RWPE2 (cell line): ENCODE measurements at regions not wholly inside any gene's neighbourhood (a gene's known extent, or its start where the extent isn't known, plus 50 kb on each side); places are given as distances from the start of the nearest gene placed in this dataset.
"Not testable (repeated sequence)": the region's sequence is repeated elsewhere in the genome, so short reads cannot be mapped to it uniquely, and the experiment has no call there.

Experiments used
- ATAC-seq: fragments of 200-7000 bp; cut with Tn5 transposase; 3 replicates; pipeline ENCODE4 v1.9.1; 2021; ENCODE audit warnings: low read depth
- DNase-seq: peaks from one replicate; pipeline ENCODE4 v3.0.0-alpha.2; 2020; ENCODE audit warnings: low spot score
- H3K27ac ChIP-seq: fragments of 450-650 bp; 2 replicates; pipeline ENCODE4 v1.5.1; 2017; ENCODE audit warnings: mild to moderate bottlenecking; ENCODE audit not compliant: poor library complexity, severe bottlenecking
- H3K27me3 ChIP-seq: fragments of 250-450 bp; sonication (Bioruptor Pico); 2 replicates; pipeline ENCODE4 v1.5.1; 2021; ENCODE audit warnings: mild to moderate bottlenecking, moderate library complexity; ENCODE audit not compliant: insufficient read depth, poor library complexity, severe bottlenecking
- H3K36me3 ChIP-seq: fragments of 250-450 bp; sonication (Bioruptor Pico); 2 replicates; pipeline ENCODE4 v1.5.1; 2020; ENCODE audit warnings: low read depth, mild to moderate bottlenecking, moderate library complexity
- H3K4me1 ChIP-seq: fragments of 250-450 bp; sonication (Bioruptor Pico); 2 replicates; pipeline ENCODE4 v1.5.1; 2021; ENCODE audit warnings: mild to moderate bottlenecking, moderate library complexity; ENCODE audit not compliant: insufficient read depth, poor library complexity, severe bottlenecking
- H3K4me3 ChIP-seq: fragments of 250-450 bp; sonication (Bioruptor Pico); 2 replicates; pipeline ENCODE4 v1.5.1; 2021; ENCODE audit warnings: mild to moderate bottlenecking, moderate library complexity; ENCODE audit not compliant: severe bottlenecking
- H3K9me3 ChIP-seq: fragments of 250-450 bp; sonication (Bioruptor Pico); 2 replicates; pipeline ENCODE4 v1.5.1; 2021; ENCODE audit warnings: mild to moderate bottlenecking, moderate library complexity; ENCODE audit not compliant: severe bottlenecking
- TF ChIP-seq, protein P1 (sequence below): fragments of 450-650 bp; IDR thresholded peaks from one replicate; pipeline ENCODE4 v1.5.1; 2017; ENCODE audit warnings: mild to moderate bottlenecking, moderate library complexity; ENCODE audit not compliant: poor library complexity, severe bottlenecking

DNA sequence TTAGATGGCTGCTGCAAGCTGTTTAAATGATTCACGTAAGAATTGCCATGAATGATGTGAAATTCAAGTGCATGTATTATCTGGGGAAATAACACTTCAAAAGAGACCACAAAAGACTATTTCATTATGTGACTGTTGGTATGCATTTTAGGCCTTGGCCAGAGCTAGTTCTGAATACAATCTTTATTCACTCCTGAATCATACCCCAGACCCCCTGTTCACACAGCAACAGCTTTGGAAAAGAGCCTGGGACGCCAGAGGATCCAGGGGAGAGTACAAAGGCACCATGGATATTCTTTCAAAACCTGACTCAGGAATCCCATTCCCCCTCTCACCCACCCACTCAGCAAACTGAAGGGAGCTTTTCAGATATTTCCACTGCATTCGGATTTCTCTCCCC lies 377.1 kb upstream of the DPP6 start:
- Histone ChIP-seq H3K4me3 (no peak overlapping the region), H3K27ac (no peak overlapping the region), H3K27me3 (no peaks in the 10 kb centered on the region), H3K4me1 (no peaks in the 10 kb centered on the region), H3K36me3 (no peaks in the 10 kb centered on the region), H3K9me3 (peaks cover 2% of the 10 kb centered on the region)
- DNase-seq (no peak), ATAC-seq (no peak)
- TF ChIP-seq, protein P1, sequence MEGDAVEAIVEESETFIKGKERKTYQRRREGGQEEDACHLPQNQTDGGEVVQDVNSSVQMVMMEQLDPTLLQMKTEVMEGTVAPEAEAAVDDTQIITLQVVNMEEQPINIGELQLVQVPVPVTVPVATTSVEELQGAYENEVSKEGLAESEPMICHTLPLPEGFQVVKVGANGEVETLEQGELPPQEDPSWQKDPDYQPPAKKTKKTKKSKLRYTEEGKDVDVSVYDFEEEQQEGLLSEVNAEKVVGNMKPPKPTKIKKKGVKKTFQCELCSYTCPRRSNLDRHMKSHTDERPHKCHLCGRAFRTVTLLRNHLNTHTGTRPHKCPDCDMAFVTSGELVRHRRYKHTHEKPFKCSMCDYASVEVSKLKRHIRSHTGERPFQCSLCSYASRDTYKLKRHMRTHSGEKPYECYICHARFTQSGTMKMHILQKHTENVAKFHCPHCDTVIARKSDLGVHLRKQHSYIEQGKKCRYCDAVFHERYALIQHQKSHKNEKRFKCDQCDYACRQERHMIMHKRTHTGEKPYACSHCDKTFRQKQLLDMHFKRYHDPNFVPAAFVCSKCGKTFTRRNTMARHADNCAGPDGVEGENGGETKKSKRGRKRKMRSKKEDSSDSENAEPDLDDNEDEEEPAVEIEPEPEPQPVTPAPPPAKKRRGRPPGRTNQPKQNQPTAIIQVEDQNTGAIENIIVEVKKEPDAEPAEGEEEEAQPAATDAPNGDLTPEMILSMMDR = no peak

DNA sequence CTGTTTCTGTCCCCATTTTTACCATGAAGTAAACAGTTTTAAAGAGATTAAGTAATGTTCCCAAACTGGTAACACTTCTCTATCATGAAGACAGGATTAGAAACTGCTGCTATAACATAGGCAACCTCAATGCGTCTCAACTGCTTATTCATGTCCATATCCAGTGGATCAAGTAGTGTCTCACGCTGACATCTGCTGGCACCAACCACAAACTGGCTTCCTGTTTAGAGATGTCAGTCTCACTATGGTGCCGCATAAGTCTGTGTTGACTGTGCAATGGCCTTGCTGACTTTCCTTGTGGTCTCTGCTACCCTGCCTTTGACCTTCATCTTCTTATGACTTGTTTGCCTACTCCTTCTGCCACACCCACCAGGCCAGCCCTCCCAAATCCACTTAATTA lies 369.6 kb upstream of the DPP6 start:
- Histone ChIP-seq H3K9me3 (peaks cover 5% of the 10 kb centered on the region), H3K36me3 (no peaks in the 10 kb centered on the region), H3K4me3 (no peak overlapping the region), H3K4me1 (no peaks in the 10 kb centered on the region), H3K27me3 (no peaks in the 10 kb centered on the region), H3K27ac (no peak overlapping the region)
- TF ChIP-seq, protein P1 = no peak
- DNase-seq (no peak), ATAC-seq (no peak)

DNA sequence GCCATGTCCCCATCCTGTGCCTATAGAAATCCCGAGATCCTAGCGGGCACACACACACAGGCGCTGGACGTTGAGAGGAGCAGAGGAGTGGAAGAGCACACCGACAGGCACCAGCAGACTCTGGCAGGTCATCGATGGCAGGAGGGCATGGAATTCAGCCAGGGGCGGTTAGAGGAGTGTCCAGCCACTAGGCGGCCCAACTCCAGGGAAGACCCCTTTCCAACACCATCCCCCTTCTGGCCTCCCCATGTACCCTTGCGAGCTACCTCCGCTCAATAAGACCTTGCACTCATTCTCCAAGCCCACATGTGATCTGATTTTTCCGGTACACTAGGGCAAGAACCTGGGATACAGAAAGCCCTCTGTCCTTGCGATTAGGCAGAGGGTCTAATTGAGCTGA lies 356.0 kb upstream of the DPP6 start:
- TF ChIP-seq, protein P1 = no peak
- no peak for DNase-seq
- H3K36me3 ChIP-seq = no peaks in the 10 kb centered on the region
- no peak for ATAC-seq
- H3K4me3 ChIP-seq = no peak overlapping the region
- H3K27ac ChIP-seq = no peak overlapping the region
- no peaks in the 10 kb centered on the region for H3K27me3 ChIP-seq
- H3K4me1 ChIP-seq = no peaks in the 10 kb centered on the region
- H3K9me3 ChIP-seq = peaks cover 4% of the 10 kb centered on the region

DNA sequence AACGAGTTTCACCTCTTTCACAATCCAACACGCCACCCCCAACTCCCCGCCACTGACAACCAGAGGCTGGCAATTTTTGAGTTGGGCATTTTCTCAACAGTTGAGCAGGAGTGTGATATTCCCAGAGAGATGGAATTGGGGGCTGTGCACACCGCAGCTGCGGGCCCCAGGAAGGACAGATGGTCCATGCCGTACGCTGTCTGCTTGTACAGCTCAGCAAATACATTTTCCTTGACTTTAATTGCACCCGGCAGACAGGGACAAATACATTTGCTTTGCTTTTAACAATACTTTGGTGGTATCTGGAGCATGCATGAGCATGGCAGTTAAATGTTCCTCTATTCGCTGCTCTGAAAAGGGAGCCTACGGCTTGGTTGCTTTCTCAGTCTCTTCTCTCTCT lies 354.2 kb upstream of the DPP6 start:
- Histone ChIP-seq H3K4me1 (no peaks in the 10 kb centered on the region), H3K36me3 (no peaks in the 10 kb centered on the region), H3K9me3 (peaks cover 3% of the 10 kb centered on the region), H3K4me3 (no peak overlapping the region), H3K27ac (no peak overlapping the region), H3K27me3 (no peaks in the 10 kb centered on the region)
- ATAC-seq = no peak
- TF ChIP-seq, protein P1 = no peak
- DNase-seq = no peak

DNA sequence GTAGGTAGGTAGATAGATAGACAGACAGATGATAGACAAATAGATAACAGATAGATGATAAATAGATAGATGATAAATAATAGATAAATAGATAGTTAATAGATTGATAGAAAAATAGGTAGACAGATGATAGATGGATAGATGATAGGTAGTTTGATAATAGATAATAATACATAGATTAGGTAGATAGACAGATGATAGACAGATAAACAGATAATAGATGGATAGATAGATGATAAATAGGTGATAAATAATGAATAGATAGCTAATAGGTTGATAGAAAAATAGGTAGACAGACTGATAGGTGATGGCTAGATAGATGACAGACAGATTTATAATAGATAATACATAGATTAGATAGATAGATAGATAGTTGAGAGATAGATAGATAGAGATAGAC lies 350.5 kb upstream of the DPP6 start:
- no peaks in the 10 kb centered on the region for H3K27me3 ChIP-seq
- H3K36me3 ChIP-seq = no peaks in the 10 kb centered on the region
- H3K27ac ChIP-seq = no peak overlapping the region
- TF ChIP-seq, protein P1 = no peak
- peaks cover 3% of the 10 kb centered on the region for H3K9me3 ChIP-seq
- ATAC-seq (no peak), DNase-seq (no peak)
- H3K4me1 ChIP-seq = no peaks in the 10 kb centered on the region
- H3K4me3 ChIP-seq = no peak overlapping the region

DNA sequence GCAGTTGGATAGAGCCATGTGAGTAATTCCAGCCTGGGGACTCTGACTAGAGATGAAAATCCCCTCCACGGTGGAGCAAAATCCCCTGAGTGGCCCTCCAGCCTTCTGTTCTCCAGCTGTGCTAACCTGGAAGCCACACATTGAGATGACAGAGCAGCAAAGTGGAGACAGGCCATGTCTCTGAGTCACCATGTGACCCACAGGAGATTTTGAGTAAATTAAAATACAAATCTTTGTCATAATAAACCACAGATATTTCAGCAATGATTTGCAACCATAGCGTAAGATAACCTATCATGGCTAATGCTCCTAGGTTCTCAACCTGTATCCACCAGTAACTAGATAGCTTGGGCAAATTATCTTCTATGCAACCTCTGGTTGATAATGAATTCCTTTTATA lies 328.3 kb upstream of the DPP6 start:
- not testable (repeated sequence) for H3K4me1 ChIP-seq, H3K36me3 ChIP-seq, H3K27me3 ChIP-seq, ATAC-seq, DNase-seq, H3K9me3 ChIP-seq, H3K4me3 ChIP-seq, H3K27ac ChIP-seq

DNA sequence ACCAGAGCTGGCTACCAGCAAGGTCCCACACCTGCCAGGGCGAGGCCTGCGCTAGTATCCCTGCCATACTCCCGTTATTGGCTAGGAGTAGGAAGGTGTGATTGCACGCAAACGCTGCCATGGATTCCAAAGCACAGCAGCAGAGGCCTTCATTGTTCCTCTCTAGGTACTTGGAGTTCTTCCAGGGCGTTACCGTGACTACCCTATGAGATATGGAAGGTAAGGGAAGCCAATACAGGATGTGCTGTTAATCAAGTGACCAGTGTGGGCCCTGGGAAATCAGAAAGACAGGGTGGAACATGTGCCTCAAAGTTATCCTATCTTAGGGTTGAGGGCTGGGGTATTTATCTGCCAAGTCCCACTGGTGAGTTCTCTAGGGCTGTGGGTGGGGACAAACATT lies 320.7 kb upstream of the DPP6 start:
- H3K27me3 ChIP-seq, DNase-seq, ATAC-seq, H3K9me3 ChIP-seq, H3K27ac ChIP-seq, H3K36me3 ChIP-seq, H3K4me1 ChIP-seq, H3K4me3 ChIP-seq: not testable (repeated sequence)

DNA sequence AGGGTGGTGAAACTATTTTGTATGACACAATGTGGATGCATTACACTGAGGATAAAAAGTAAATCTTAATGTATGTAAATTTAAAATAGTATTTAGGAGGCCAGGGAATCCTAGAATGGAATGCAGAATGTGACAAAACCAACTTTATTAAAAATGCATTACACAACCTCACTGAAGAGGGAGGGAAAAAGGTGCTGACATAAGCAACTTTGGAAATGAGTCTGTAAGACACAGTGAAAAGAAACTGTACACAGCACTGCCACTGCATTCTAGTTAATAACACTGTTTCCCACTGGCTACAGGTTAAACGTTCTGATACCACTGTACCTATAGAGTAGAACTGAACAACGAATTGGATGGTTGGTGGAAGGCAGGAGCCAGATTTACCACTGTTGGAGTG lies 308.8 kb upstream of the DPP6 start:
- not testable (repeated sequence) for H3K27ac ChIP-seq, H3K36me3 ChIP-seq, H3K4me3 ChIP-seq, H3K9me3 ChIP-seq, ATAC-seq, DNase-seq, H3K4me1 ChIP-seq, H3K27me3 ChIP-seq
